ENCODE measurements at regions not wholly inside any gene's neighbourhood (a gene's known extent, or its start where the extent isn't known, plus 50 kb on each side); places are given as distances from the start of the nearest gene placed in this dataset.

DNA sequence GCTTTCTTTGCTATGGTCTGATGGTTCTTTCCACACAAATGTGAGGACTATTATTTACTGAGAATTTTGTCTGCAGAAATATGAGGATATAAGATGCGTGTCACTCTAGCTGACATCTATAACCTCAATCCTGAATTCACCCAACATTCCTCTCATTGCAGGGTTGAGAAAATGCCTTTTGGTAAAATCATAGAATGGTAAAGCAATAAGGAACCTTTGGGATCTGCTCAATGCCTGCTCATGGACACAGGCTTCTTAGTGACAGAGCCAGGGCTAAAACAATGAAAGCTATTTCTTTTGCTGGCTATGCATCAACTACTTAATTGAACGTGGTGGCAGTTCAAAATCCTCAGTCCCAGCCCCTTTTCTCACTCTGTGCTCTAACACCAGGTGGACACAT lies 199.6 kb downstream of the GAS1 start:
- TF ChIP-seq, protein P1, sequence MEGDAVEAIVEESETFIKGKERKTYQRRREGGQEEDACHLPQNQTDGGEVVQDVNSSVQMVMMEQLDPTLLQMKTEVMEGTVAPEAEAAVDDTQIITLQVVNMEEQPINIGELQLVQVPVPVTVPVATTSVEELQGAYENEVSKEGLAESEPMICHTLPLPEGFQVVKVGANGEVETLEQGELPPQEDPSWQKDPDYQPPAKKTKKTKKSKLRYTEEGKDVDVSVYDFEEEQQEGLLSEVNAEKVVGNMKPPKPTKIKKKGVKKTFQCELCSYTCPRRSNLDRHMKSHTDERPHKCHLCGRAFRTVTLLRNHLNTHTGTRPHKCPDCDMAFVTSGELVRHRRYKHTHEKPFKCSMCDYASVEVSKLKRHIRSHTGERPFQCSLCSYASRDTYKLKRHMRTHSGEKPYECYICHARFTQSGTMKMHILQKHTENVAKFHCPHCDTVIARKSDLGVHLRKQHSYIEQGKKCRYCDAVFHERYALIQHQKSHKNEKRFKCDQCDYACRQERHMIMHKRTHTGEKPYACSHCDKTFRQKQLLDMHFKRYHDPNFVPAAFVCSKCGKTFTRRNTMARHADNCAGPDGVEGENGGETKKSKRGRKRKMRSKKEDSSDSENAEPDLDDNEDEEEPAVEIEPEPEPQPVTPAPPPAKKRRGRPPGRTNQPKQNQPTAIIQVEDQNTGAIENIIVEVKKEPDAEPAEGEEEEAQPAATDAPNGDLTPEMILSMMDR (conservative IDR thresholded peaks at IDR 0.05 in 1 of 2, IDR thresholded peaks at IDR 0.05 in 1 of 2; ENCODE audit: low read depth in 1 of 2, low read length in 2 of 2) = no peak
- no peak for TF ChIP-seq EZH2 (IDR thresholded peaks at IDR 0.05; ENCODE audit: low read length, missing control alignments)

Measured in fibroblast of lung (primary cell).